Smooth muscle cell (in vitro differentiated cells): ENCODE measurements at regions not wholly inside any gene's neighbourhood (a gene's known extent, or its start where the extent isn't known, plus 50 kb on each side); places are given as distances from the start of the nearest gene placed in this dataset.

Experiments
- DNase-seq: peaks from one replicate; lab custom pipeline; 2025; ENCODE audit not compliant: unreplicated experiment; lab: John Stamatoyannopoulos, UW
- H2AFZ ChIP-seq: fragments of 200-600 bp; sonication (generic); 2 replicates; pipeline ENCODE4 v1.6.0; 2016; ENCODE audit warnings: antibody characterized with exemption, low read depth, mild to moderate bottlenecking
- H3F3A ChIP-seq: fragments of 200-600 bp; sonication (generic); 2 replicates; pipeline ENCODE4 v1.6.0; 2017; ENCODE audit warnings: antibody characterized with exemption, low read depth
- H3K27ac ChIP-seq: fragments of 200-600 bp; sonication (generic); 2 replicates; pipeline ENCODE4 v1.5.1; 2016; ENCODE audit warnings: low read depth, mild to moderate bottlenecking
- H3K27me3 ChIP-seq: fragments of 200-600 bp; sonication (generic); 2 replicates; pipeline ENCODE4 v1.6.1; 2016; ENCODE audit warnings: low read depth, mild to moderate bottlenecking
- H3K36me3 ChIP-seq: fragments of 200-600 bp; sonication (generic); 2 replicates; pipeline ENCODE4 v1.5.1; 2016; ENCODE audit warnings: low read depth
- H3K4me1 ChIP-seq: fragments of 200-600 bp; sonication (generic); 2 replicates; pipeline ENCODE4 v1.5.1; 2016; ENCODE audit warnings: low read depth
- H3K4me2 ChIP-seq: fragments of 200-600 bp; sonication (generic); 2 replicates; pipeline ENCODE4 v1.6.0; 2016; ENCODE audit warnings: mild to moderate bottlenecking
- H3K4me3 ChIP-seq: fragments of 200-600 bp; sonication (generic); 2 replicates; pipeline ENCODE4 v1.5.1; 2016; ENCODE audit warnings: mild to moderate bottlenecking
- H3K79me2 ChIP-seq: fragments of 200-600 bp; sonication (generic); 2 replicates; pipeline ENCODE4 v1.6.0; 2016; ENCODE audit warnings: low read depth, mild to moderate bottlenecking
- H3K9ac ChIP-seq: fragments of 200-600 bp; sonication (generic); 2 replicates; pipeline ENCODE4 v1.6.0; 2016; ENCODE audit warnings: low read depth
- H3K9me3 ChIP-seq: fragments of 200-600 bp; sonication (generic); replicated peaks from 2 replicates; pipeline ENCODE4 v1.5.1; 2016; ENCODE audit warnings: low read depth
- H4K20me1 ChIP-seq: fragments of 200-600 bp; sonication (generic); 2 replicates; pipeline ENCODE4 v1.6.0; 2016; ENCODE audit warnings: low read depth
- WGBS: methylation state at CpG from one replicate; pipeline ENCODE4 v1.1.7; 2016; ENCODE audit warnings: low lambda C conversion rate; 5-methylcytosine and 5-hydroxymethylcytosine counted together
- TF ChIP-seq, protein P1 (sequence below): fragments of 200-600 bp; sonication (generic); IDR thresholded peaks from 2 replicates; pipeline ENCODE4 v1.5.1; 2017; ENCODE audit warnings: borderline replicate concordance, mild to moderate bottlenecking, antibody characterized with exemption; ENCODE audit not compliant: insufficient read depth, poor library complexity, severe bottlenecking

DNA sequence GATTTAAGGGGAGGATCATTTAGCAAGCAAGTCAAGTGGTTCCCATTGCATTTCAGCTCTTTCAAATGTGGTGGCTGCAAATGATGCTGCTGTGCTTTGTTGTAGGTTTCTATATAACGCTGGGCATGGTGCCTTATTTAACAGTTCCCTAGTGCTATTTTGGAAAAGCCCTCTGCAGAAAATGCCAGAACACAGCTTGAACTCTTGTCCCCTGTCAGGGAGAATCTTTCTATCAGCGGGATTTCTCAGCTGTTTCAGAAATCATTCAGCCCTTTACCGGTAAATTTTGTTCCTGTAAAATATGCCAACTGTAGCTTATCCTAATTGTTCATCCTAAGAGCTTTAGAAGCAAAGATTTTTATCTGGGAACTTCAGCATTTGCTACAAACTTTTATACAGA is 77.8 kb upstream of the DTNA start:
- Histone ChIP-seq H3K4me2 (no peak overlapping the region), H3F3A (no peaks in the 10 kb centered on the region), H3K27ac (no peak overlapping the region), H3K27me3 (no peaks in the 10 kb centered on the region), H4K20me1 (no peaks in the 10 kb centered on the region), H2AFZ (no peak overlapping the region), H3K79me2 (no peaks in the 10 kb centered on the region), H3K9ac (no peak overlapping the region), H3K36me3 (no peaks in the 10 kb centered on the region), H3K9me3 (no peaks in the 10 kb centered on the region), H3K4me3 (no peak overlapping the region), H3K4me1 (no peaks in the 10 kb centered on the region)
- DNase-seq, result no peak
- WGBS, result 82% methylated on average over 3 of the region's 3 CpGs
- TF ChIP-seq, protein P1, sequence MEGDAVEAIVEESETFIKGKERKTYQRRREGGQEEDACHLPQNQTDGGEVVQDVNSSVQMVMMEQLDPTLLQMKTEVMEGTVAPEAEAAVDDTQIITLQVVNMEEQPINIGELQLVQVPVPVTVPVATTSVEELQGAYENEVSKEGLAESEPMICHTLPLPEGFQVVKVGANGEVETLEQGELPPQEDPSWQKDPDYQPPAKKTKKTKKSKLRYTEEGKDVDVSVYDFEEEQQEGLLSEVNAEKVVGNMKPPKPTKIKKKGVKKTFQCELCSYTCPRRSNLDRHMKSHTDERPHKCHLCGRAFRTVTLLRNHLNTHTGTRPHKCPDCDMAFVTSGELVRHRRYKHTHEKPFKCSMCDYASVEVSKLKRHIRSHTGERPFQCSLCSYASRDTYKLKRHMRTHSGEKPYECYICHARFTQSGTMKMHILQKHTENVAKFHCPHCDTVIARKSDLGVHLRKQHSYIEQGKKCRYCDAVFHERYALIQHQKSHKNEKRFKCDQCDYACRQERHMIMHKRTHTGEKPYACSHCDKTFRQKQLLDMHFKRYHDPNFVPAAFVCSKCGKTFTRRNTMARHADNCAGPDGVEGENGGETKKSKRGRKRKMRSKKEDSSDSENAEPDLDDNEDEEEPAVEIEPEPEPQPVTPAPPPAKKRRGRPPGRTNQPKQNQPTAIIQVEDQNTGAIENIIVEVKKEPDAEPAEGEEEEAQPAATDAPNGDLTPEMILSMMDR, result no peak

DNA sequence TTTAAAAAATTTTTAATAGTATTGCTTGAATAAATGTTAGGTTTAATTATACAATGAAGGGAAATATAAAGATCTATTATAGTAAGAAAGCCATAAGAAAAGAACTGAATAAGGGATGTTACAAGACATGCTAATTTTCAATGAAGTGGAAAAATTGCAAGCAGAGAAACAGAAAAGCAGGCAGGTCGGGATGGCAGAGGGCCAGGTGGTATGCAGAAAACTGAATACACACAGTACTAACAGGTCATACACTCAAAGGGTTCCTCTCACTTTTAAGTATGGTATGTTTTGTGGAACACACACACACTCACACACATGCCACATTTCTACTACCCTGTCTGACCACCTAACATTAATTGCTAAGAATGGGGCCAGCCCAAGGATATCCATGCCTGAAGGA is 76.7 kb upstream of the DTNA start:
- no peak overlapping the region for H3K27ac ChIP-seq
- TF ChIP-seq, protein P1, result no peak
- H3K9ac ChIP-seq, result no peak overlapping the region
- H2AFZ ChIP-seq, result no peak overlapping the region
- no peak overlapping the region for H3K4me2 ChIP-seq
- WGBS, result 96% methylated on average over 1 of the region's 1 CpG
- no peaks in the 10 kb centered on the region for H3K79me2 ChIP-seq
- H3F3A ChIP-seq, result no peaks in the 10 kb centered on the region
- H3K4me3 ChIP-seq, result no peak overlapping the region
- H3K36me3 ChIP-seq, result no peaks in the 10 kb centered on the region
- no peaks in the 10 kb centered on the region for H3K27me3 ChIP-seq
- H3K9me3 ChIP-seq, result no peaks in the 10 kb centered on the region
- no peaks in the 10 kb centered on the region for H4K20me1 ChIP-seq
- H3K4me1 ChIP-seq, result no peaks in the 10 kb centered on the region
- no peak for DNase-seq

DNA sequence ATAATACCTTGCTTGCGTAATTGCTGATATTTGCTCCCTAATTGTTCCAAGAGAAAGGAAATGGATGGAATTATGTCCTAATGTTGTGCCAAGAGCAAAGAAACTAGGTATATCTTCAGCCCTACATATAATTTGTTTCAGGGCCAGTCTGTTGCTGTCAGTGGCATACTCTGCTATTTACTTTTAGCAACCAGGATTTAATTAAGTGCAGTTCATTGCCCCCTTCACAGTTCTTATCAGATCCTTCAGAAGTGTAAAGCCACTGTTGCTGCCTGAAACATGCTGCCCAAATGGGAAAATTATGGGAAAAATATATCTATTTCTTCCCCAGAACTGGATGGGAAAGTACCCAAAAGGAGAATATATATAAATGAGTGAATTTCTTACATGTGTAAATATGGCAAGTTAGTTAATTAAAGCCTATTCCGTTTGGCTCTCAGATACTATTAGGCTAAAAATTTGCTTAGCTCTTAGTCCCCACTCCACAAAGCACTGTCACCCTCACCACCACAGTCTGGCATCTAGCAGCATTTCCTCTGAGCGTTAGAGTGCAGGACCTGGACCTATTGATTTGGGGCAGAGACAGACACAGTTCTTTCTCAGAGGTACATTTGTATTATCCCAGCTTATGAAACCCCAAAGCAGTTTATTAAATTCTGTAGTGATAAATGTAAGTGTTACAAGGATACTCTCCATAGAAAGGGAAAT is 72.8 kb upstream of the DTNA start:
- Histone ChIP-seq H3K9me3 (no peaks in the 10 kb centered on the region), H3K9ac (no peak overlapping the region), H3K36me3 (no peaks in the 10 kb centered on the region), H2AFZ (no peak overlapping the region), H3K79me2 (no peaks in the 10 kb centered on the region), H3K27me3 (no peaks in the 10 kb centered on the region), H4K20me1 (no peaks in the 10 kb centered on the region), H3K27ac (no peak overlapping the region), H3K4me3 (no peak overlapping the region), H3K4me1 (no peaks in the 10 kb centered on the region), H3F3A (no peaks in the 10 kb centered on the region), H3K4me2 (no peak overlapping the region)
- no peak for DNase-seq
- WGBS, result 59% methylated on average over 3 of the region's 3 CpGs
- TF ChIP-seq, protein P1, result no peak

DNA sequence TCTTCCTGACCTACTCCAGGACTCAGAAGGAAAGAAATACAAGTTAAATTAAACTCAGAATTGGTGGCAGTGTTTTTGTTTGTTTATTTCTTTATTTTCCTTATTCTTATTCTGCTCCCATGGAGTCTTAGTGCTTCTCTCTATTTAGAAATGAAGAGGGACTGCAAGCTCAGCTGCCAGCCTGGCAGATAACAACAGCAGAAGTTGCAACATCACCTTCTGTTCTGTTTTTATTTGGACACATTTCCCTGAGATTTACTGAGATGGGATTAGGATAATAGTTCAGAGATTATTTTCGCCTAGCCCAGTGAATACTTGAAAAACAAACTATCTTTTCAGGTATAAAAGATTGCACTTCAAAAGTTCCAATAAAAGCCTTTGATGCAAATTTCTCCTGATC is 70.4 kb upstream of the DTNA start:
- 53% methylated on average over 1 of the region's 1 CpG for WGBS
- H3K4me3 ChIP-seq, result no peak overlapping the region
- H2AFZ ChIP-seq, result peak overlapping the region; percentile 46
- no peaks in the 10 kb centered on the region for H3F3A ChIP-seq
- no peak overlapping the region for H3K9ac ChIP-seq
- no peak for DNase-seq
- H3K9me3 ChIP-seq, result no peaks in the 10 kb centered on the region
- H3K4me1 ChIP-seq, result no peaks in the 10 kb centered on the region
- no peaks in the 10 kb centered on the region for H3K27me3 ChIP-seq
- no peaks in the 10 kb centered on the region for H3K36me3 ChIP-seq
- no peak overlapping the region for H3K4me2 ChIP-seq
- no peaks in the 10 kb centered on the region for H4K20me1 ChIP-seq
- H3K27ac ChIP-seq, result no peak overlapping the region
- TF ChIP-seq, protein P1, result no peak
- H3K79me2 ChIP-seq, result no peaks in the 10 kb centered on the region
